ENCODE measurements at regions not wholly inside any gene's neighbourhood (a gene's known extent, or its start where the extent isn't known, plus 50 kb on each side); places are given as distances from the start of the nearest gene placed in this dataset.

- intact Hi-C loops (cut with DNase I): no loop called here
Observed at GRCh38 chr14:99324291-99324690, 52.3 kb upstream of the BCL11B start.

GRCh38 chr14:99323603-99324185 is 51.7 kb upstream of the BCL11B start:
- intact Hi-C loops (cut with DNase I): no loop called here
- no peak for DNase-seq (ENCODE audit: low spot score)

More at GRCh38 chr14:99324291-99324690, 52.3 kb upstream of the BCL11B start:
- DNase-seq (ENCODE audit: low spot score): no peak

- no peak for DNase-seq (ENCODE audit: low spot score)
Observed at GRCh38 chr14:99322731-99323599, 51.0 kb upstream of the BCL11B start.

GRCh38 chr14:99321955-99322730 is 50.1 kb upstream of the BCL11B start:
- intact Hi-C loops (cut with DNase I): no loop called here
- DNase-seq (ENCODE audit: low spot score): no peak

More at GRCh38 chr14:99322731-99323599, 51.0 kb upstream of the BCL11B start:
- intact Hi-C loops (cut with DNase I): no loop called here

Data from cardiac septum (tissue), 1 donor.